ENCODE measurements at regions not wholly inside any gene's neighbourhood (a gene's known extent, or its start where the extent isn't known, plus 50 kb on each side); places are given as distances from the start of the nearest gene placed in this dataset.

DNA sequence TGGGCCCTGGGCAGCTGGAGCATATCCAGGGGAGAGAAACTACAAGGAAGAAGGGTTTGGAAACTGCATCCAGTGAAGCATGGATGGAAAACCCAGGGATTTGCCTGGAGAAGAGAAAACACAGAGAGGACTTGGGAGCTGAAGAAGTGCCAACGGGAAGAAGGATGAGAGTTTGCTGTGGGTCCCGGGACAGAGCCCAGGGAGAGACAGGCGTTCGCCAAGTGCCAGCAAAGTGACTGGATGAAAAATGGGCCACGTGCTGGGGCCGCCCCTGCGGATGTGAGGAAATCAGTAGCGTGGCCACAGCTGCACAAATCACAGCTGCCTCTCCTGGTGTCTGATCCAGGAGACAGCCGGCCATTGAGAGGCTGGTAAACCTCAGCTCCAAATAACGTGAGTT lies 70.4 kb downstream of the HES1 start:
- Histone ChIP-seq H3K36me3 (replicated peaks; ENCODE audit: insufficient read depth, low read depth) (no peaks in the 10 kb centered on the region), H3K4me1 (ENCODE audit: insufficient read depth) (peaks cover 8% of the 10 kb centered on the region), H3K27ac (no peak overlapping the region), H4K20me1 (ENCODE audit: insufficient read depth, poor library complexity, severe bottlenecking) (no peaks in the 10 kb centered on the region), H3K9me3 (ENCODE audit: low read depth) (no peaks in the 10 kb centered on the region), H3K9me2 (replicated peaks; ENCODE audit: insufficient read depth) (no peaks in the 10 kb centered on the region), H2AFZ (no peak overlapping the region), H3K79me2 (no peaks in the 10 kb centered on the region), H3K27me3 (no peaks in the 10 kb centered on the region), H3K4me3 (no peak overlapping the region), H3K4me2 (no peak overlapping the region)
- no peak for TF ChIP-seq EZH2 (IDR thresholded peaks at IDR 0.05; ENCODE audit: borderline replicate concordance)
- TF ChIP-seq, protein P1, sequence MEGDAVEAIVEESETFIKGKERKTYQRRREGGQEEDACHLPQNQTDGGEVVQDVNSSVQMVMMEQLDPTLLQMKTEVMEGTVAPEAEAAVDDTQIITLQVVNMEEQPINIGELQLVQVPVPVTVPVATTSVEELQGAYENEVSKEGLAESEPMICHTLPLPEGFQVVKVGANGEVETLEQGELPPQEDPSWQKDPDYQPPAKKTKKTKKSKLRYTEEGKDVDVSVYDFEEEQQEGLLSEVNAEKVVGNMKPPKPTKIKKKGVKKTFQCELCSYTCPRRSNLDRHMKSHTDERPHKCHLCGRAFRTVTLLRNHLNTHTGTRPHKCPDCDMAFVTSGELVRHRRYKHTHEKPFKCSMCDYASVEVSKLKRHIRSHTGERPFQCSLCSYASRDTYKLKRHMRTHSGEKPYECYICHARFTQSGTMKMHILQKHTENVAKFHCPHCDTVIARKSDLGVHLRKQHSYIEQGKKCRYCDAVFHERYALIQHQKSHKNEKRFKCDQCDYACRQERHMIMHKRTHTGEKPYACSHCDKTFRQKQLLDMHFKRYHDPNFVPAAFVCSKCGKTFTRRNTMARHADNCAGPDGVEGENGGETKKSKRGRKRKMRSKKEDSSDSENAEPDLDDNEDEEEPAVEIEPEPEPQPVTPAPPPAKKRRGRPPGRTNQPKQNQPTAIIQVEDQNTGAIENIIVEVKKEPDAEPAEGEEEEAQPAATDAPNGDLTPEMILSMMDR (IDR thresholded peaks at IDR 0.05; ENCODE audit: poor library complexity), result no peak
- TF ChIP-seq EZH2phosphoT487 (IDR thresholded peaks at IDR 0.05; ENCODE audit: low read depth, severe bottlenecking, unreplicated experiment), result no peak
- WGBS (ENCODE audit: low lambda C conversion rate, missing lambda C conversion rate), result 81% methylated on average over 10 of the region's 10 CpGs
- DNase-seq (ENCODE audit: low spot score), result no peak

DNA sequence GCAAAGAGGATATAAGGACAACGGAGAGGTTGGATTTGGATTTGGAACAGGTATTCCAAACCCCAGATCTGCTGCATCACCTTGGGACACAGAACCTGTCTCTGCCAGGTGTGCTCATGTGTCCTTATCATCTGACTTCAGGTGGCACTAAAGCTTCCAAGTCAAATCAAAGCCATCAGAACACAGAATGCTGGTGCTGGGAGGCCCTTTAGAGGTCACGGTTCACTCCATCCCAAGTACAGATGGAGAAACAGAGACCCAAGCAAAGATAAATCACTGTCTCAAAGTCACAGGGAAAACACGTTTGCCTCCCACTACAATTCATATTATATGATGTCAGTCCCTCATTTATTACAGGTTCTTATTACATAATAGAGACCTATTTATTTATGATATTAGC lies 72.8 kb downstream of the HES1 start:
- no peak overlapping the region for H2AFZ ChIP-seq
- no peak overlapping the region for H3K4me2 ChIP-seq
- 83% methylated on average over 3 of the region's 3 CpGs for WGBS (ENCODE audit: low lambda C conversion rate, missing lambda C conversion rate)
- no peak overlapping the region for H3K27ac ChIP-seq
- H3K36me3 ChIP-seq (replicated peaks; ENCODE audit: insufficient read depth, low read depth), result no peaks in the 10 kb centered on the region
- H3K27me3 ChIP-seq, result no peaks in the 10 kb centered on the region
- no peaks in the 10 kb centered on the region for H3K79me2 ChIP-seq
- DNase-seq (ENCODE audit: low spot score), result no peak
- H3K4me3 ChIP-seq, result no peak overlapping the region
- H3K9me2 ChIP-seq (replicated peaks; ENCODE audit: insufficient read depth), result no peaks in the 10 kb centered on the region
- TF ChIP-seq, protein P1 (IDR thresholded peaks at IDR 0.05; ENCODE audit: poor library complexity), result no peak
- TF ChIP-seq EZH2phosphoT487 (IDR thresholded peaks at IDR 0.05; ENCODE audit: low read depth, severe bottlenecking, unreplicated experiment), result no peak
- TF ChIP-seq EZH2 (IDR thresholded peaks at IDR 0.05; ENCODE audit: borderline replicate concordance), result no peak
- H4K20me1 ChIP-seq (ENCODE audit: insufficient read depth, poor library complexity, severe bottlenecking), result no peaks in the 10 kb centered on the region
- peaks cover 19% of the 10 kb centered on the region for H3K4me1 ChIP-seq (ENCODE audit: insufficient read depth)
- no peaks in the 10 kb centered on the region for H3K9me3 ChIP-seq (ENCODE audit: low read depth)

DNA sequence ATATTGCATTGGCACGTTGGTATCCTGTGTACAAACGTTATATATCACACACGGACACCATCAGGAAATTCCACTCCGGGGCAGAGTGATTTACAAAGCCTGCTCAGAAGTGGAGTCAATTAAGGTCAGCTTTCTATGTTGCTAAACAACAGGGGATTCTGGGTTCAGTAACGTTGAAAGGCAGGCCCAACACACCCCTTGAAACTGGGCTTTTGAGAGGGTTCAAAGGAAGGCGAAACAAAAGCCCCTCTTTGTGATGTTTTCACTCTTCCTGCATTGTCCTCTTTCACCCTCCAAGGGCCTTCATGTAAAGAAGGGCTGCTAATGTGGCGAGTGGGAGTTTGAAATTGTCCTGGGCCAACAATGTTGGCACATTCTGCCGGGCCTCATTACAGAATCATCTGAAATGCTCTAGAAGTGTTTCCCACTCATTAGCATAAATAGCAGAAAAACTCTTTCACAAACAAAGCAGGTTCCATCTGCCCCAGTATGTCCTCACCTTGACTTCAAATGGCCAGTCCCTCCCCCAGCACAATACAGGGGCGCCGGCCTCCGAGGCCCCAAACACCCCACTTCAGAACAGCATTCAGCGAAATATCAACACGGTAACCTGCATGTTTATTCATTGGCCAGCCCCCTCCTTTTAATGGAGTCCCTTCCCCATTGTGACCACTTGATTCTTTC lies 76.4 kb downstream of the HES1 start:
- Histone ChIP-seq H3K79me2 (no peaks in the 10 kb centered on the region), H3K9me3 (ENCODE audit: low read depth) (no peaks in the 10 kb centered on the region), H3K4me1 (ENCODE audit: insufficient read depth) (peaks cover 15% of the 10 kb centered on the region), H3K27ac (no peak overlapping the region), H3K9me2 (replicated peaks; ENCODE audit: insufficient read depth) (no peaks in the 10 kb centered on the region), H4K20me1 (ENCODE audit: insufficient read depth, poor library complexity, severe bottlenecking) (no peaks in the 10 kb centered on the region), H2AFZ (no peak overlapping the region), H3K4me2 (no peak overlapping the region), H3K27me3 (no peaks in the 10 kb centered on the region), H3K4me3 (no peak overlapping the region), H3K36me3 (replicated peaks; ENCODE audit: insufficient read depth, low read depth) (no peaks in the 10 kb centered on the region)
- TF ChIP-seq EZH2 (IDR thresholded peaks at IDR 0.05; ENCODE audit: borderline replicate concordance) (no peak), EZH2phosphoT487 (IDR thresholded peaks at IDR 0.05; ENCODE audit: low read depth, severe bottlenecking, unreplicated experiment) (no peak)
- TF ChIP-seq, protein P1 (IDR thresholded peaks at IDR 0.05; ENCODE audit: poor library complexity), result no peak
- WGBS (ENCODE audit: low lambda C conversion rate, missing lambda C conversion rate), result 54% methylated on average over 13 of the region's 13 CpGs
- no peak for DNase-seq (ENCODE audit: low spot score)
